GM12878 (cell line): ENCODE measurements at regions not wholly inside any gene's neighbourhood (a gene's known extent, or its start where the extent isn't known, plus 50 kb on each side); places are given as distances from the start of the nearest gene placed in this dataset.

ENCODE experiments used
- CBFB ChIP-seq: IDR thresholded peaks from 2 replicates; pipeline ENCODE4 v1.6.1; 2016; ENCODE audit warnings: antibody characterized with exemption, low read depth
- CHD2 ChIP-seq: IDR thresholded peaks from 2 replicates; pipeline ENCODE4 v1.6.1; 2011; ENCODE audit warnings: low read depth, low read length, improper control_type of control experiment, borderline replicate concordance
- IKZF1 ChIP-seq: fragments of 450-650 bp; conservative IDR thresholded peaks from 2 replicates; pipeline ENCODE4 v1.6.1; 2017; ENCODE audit warnings: antibody characterized with exemption, mild to moderate bottlenecking
- SIN3A ChIP-seq: IDR thresholded peaks from 2 replicates; pipeline ENCODE4 v1.6.1; 2012; ENCODE audit warnings: low read depth, low read length, improper control_type of control experiment
- TF ChIP-seq, protein P1 (sequence below): IDR thresholded peaks from 2 replicates; pipeline ENCODE4 v1.6.1; 2011; ENCODE audit warnings: low read depth, low read length, improper control_type of control experiment, borderline replicate concordance

DNA sequence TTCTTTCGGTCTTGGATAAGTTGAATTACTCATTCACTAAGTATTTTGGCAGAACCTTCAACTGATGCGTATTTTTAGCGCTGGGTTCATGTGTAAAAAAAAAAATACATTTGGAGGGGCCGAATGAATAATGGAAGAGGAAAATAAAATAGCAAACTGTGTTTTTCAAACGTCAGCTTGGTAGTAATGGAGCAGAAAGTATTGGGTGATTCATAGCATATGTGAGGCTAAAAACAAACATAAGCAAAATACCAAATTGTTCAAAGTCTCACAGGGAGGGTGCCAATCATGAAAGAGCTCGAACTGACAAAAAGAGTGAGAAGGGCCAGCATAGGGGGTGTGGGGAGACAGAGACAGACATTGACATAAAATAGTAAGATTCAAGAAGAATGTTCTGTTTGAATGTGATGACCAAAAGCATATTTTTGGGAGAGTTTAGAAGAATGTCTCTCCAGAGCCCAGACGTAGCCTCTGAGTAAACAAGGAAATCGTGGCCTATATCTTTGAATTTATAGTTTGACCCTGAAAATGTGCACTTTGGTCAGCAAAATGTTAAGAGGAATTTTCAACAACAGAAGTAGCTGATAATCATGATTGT is 174.9 kb upstream of the HMHB1 start:
- TF ChIP-seq CBFB = no peak
- no peak for TF ChIP-seq CHD2
- TF ChIP-seq IKZF1 = no peak
- TF ChIP-seq, protein P1, sequence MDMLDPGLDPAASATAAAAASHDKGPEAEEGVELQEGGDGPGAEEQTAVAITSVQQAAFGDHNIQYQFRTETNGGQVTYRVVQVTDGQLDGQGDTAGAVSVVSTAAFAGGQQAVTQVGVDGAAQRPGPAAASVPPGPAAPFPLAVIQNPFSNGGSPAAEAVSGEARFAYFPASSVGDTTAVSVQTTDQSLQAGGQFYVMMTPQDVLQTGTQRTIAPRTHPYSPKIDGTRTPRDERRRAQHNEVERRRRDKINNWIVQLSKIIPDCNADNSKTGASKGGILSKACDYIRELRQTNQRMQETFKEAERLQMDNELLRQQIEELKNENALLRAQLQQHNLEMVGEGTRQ = no peak
- no peak for TF ChIP-seq SIN3A
